ENCODE measurements at regions not wholly inside any gene's neighbourhood (a gene's known extent, or its start where the extent isn't known, plus 50 kb on each side); places are given as distances from the start of the nearest gene placed in this dataset.

GRCh38 chr20:22504829-22505377 lies 79.5 kb downstream of the FOXA2 start:
- no peak for DNase-seq

- DNase-seq: no peak
Observed at GRCh38 chr20:22503577-22503976, 80.8 kb downstream of the FOXA2 start.

- no peak for DNase-seq
Observed at GRCh38 chr20:22502731-22503191, 81.6 kb downstream of the FOXA2 start.

GRCh38 chr20:22501566-22502344 lies 82.6 kb downstream of the FOXA2 start:
- no peak for DNase-seq

- no peak for DNase-seq
Observed at GRCh38 chr20:22501034-22501433, 83.3 kb downstream of the FOXA2 start.

GRCh38 chr20:22499515-22500166 lies 84.7 kb downstream of the FOXA2 start:
- DNase-seq: no peak

GRCh38 chr20:22496817-22497216 lies 87.6 kb downstream of the FOXA2 start:
- DNase-seq: no peak

- DNase-seq: no peak
Observed at GRCh38 chr20:22495789-22496188, 88.6 kb downstream of the FOXA2 start.

GRCh38 chr20:22495172-22495571 lies 89.2 kb downstream of the FOXA2 start:
- no peak for DNase-seq

- no peak for DNase-seq
Observed at GRCh38 chr20:22492497-22492896, 91.9 kb downstream of the FOXA2 start.

GRCh38 chr20:22491194-22491505 lies 93.2 kb downstream of the FOXA2 start:
- DNase-seq: no peak

GRCh38 chr20:22490287-22491193 lies 93.8 kb downstream of the FOXA2 start:
- DNase-seq: no peak

- DNase-seq: no peak
Observed at GRCh38 chr20:22489626-22490286, 94.6 kb downstream of the FOXA2 start.

GRCh38 chr20:22480336-22480735 lies 104.0 kb downstream of the FOXA2 start:
- DNase-seq: no peak

GRCh38 chr20:22475662-22476061 lies 108.7 kb downstream of the FOXA2 start:
- no peak for DNase-seq

- DNase-seq: no peak
Observed at GRCh38 chr20:22474224-22474623, 110.1 kb downstream of the FOXA2 start.

- DNase-seq: no peak
Observed at GRCh38 chr20:22473293-22473692, 111.1 kb downstream of the FOXA2 start.

- no peak for DNase-seq
Observed at GRCh38 chr20:22472447-22473100, 111.8 kb downstream of the FOXA2 start.

- DNase-seq: no peak
Observed at GRCh38 chr20:22471156-22471836, 113.1 kb downstream of the FOXA2 start.

GRCh38 chr20:22470620-22471026 lies 113.7 kb downstream of the FOXA2 start:
- DNase-seq: no peak

GRCh38 chr20:22466447-22467171 lies 117.8 kb downstream of the FOXA2 start:
- no peak for DNase-seq

Data from inflammatory macrophage treated with lipopolysaccharide for 4 hours (primary cell).